ENCODE measurements at regions not wholly inside any gene's neighbourhood (a gene's known extent, or its start where the extent isn't known, plus 50 kb on each side); places are given as distances from the start of the nearest gene placed in this dataset.

DNA sequence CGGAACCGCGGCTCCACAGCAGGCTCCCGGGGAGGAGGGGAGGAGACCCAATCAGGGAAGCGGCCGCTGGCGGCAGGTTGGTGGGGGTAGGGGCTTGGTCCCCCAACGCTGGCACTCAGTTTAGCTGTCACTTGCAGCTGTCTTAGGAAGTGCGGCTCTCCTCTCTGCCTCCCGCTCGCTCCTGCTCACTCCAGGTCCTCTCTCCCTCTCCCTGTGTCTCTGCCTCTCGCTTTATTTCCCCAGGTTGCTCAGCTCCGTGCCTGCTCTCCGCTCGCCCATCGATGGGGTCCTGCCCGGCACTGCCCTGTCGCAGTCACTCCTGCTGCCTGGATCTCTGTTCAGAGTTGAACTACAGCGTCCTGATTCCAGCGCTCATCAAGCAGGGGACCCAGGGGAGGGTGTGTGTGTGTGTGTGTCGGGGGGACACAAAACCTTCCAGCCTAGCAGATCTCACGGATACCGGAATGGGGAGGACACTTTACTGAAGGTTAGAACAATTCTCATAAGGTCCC, 145.6 kb downstream of the ENGASE start:
- Histone ChIP-seq H4K20me1 (ENCODE audit: insufficient read depth, low read length, poor library complexity, severe bottlenecking) (no peaks in the 10 kb centered on the region), H3K4me2 (ENCODE audit: low read depth, low read length, poor library complexity, severe bottlenecking) (no peak overlapping the region), H3K9me2 (replicated peaks; ENCODE audit: low read depth, low read length) (no peaks in the 10 kb centered on the region), H3F3A (ENCODE audit: low read depth) (no peaks in the 10 kb centered on the region), H3K4me1 (ENCODE audit: insufficient read depth, low read length, poor library complexity, severe bottlenecking) (no peaks in the 10 kb centered on the region), H3K4me3 (ENCODE audit: low read length, poor library complexity, severe bottlenecking) (no peak overlapping the region), H3K27me3 (ENCODE audit: insufficient read depth, low read length, poor library complexity, severe bottlenecking) (no peaks in the 10 kb centered on the region), H3K79me2 (ENCODE audit: insufficient read depth, low read length) (no peaks in the 10 kb centered on the region), H3K9ac (ENCODE audit: low read depth, low read length, poor library complexity, severe bottlenecking) (no peak overlapping the region), H3K36me3 (ENCODE audit: insufficient read depth, low read length) (no peaks in the 10 kb centered on the region), H2AFZ (ENCODE audit: low read length) (no peak overlapping the region), H3K9me3 (ENCODE audit: insufficient read depth, low read depth, low read length) (no peaks in the 10 kb centered on the region)
- no peak for TF ChIP-seq EZH2phosphoT487 (IDR thresholded peaks at IDR 0.05; ENCODE audit: borderline replicate concordance)
- TF ChIP-seq, protein P1, sequence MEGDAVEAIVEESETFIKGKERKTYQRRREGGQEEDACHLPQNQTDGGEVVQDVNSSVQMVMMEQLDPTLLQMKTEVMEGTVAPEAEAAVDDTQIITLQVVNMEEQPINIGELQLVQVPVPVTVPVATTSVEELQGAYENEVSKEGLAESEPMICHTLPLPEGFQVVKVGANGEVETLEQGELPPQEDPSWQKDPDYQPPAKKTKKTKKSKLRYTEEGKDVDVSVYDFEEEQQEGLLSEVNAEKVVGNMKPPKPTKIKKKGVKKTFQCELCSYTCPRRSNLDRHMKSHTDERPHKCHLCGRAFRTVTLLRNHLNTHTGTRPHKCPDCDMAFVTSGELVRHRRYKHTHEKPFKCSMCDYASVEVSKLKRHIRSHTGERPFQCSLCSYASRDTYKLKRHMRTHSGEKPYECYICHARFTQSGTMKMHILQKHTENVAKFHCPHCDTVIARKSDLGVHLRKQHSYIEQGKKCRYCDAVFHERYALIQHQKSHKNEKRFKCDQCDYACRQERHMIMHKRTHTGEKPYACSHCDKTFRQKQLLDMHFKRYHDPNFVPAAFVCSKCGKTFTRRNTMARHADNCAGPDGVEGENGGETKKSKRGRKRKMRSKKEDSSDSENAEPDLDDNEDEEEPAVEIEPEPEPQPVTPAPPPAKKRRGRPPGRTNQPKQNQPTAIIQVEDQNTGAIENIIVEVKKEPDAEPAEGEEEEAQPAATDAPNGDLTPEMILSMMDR (conservative IDR thresholded peaks at IDR 0.05; ENCODE audit: low read length), result no peak

DNA sequence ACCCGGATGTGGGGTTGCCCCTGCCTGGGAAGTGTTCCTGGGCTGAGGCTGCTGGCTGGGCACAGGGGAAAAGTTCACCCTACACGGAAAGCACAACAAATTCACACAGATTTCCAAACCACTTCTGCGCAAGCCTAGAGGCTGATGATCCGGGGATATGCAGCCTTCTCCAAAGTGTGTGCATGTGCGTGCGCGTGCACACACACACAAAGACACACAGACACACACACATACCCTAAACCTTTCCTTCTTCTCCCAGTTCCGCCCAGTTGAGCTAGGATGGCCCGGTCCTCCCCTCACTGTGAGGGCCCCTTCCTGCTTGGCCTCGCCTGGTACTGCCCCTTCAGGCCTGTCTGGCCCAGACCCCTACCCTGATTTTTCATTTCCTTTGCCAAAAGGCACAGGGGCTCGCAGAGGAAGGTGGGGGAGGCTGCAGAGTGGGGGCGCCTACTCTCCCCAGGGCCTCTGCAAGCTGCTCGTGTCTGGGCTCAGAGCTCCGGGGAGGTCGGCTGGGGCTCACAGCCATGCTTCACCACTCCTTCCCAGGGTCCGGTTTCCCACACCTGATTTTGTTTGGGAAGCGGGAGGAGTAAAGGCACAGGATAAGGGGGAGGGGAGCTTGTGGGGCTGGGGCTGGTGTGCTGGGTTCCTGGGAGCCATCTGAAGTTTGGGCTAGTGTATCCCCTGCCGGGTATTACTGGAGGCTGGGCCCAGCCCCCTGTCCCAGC, 144.7 kb downstream of the ENGASE start:
- no peaks in the 10 kb centered on the region for H3K9me3 ChIP-seq (ENCODE audit: insufficient read depth, low read depth, low read length)
- no peak overlapping the region for H2AFZ ChIP-seq (ENCODE audit: low read length)
- no peaks in the 10 kb centered on the region for H3F3A ChIP-seq (ENCODE audit: low read depth)
- no peaks in the 10 kb centered on the region for H3K4me1 ChIP-seq (ENCODE audit: insufficient read depth, low read length, poor library complexity, severe bottlenecking)
- H3K4me3 ChIP-seq (ENCODE audit: low read length, poor library complexity, severe bottlenecking), result no peak overlapping the region
- no peaks in the 10 kb centered on the region for H3K9me2 ChIP-seq (replicated peaks; ENCODE audit: low read depth, low read length)
- H3K79me2 ChIP-seq (ENCODE audit: insufficient read depth, low read length), result no peaks in the 10 kb centered on the region
- no peak overlapping the region for H3K4me2 ChIP-seq (ENCODE audit: low read depth, low read length, poor library complexity, severe bottlenecking)
- no peaks in the 10 kb centered on the region for H3K27me3 ChIP-seq (ENCODE audit: insufficient read depth, low read length, poor library complexity, severe bottlenecking)
- no peak for TF ChIP-seq EZH2phosphoT487 (IDR thresholded peaks at IDR 0.05; ENCODE audit: borderline replicate concordance)
- TF ChIP-seq, protein P1 (conservative IDR thresholded peaks at IDR 0.05; ENCODE audit: low read length), result no peak
- H3K9ac ChIP-seq (ENCODE audit: low read depth, low read length, poor library complexity, severe bottlenecking), result no peak overlapping the region
- no peaks in the 10 kb centered on the region for H4K20me1 ChIP-seq (ENCODE audit: insufficient read depth, low read length, poor library complexity, severe bottlenecking)
- no peaks in the 10 kb centered on the region for H3K36me3 ChIP-seq (ENCODE audit: insufficient read depth, low read length)

DNA sequence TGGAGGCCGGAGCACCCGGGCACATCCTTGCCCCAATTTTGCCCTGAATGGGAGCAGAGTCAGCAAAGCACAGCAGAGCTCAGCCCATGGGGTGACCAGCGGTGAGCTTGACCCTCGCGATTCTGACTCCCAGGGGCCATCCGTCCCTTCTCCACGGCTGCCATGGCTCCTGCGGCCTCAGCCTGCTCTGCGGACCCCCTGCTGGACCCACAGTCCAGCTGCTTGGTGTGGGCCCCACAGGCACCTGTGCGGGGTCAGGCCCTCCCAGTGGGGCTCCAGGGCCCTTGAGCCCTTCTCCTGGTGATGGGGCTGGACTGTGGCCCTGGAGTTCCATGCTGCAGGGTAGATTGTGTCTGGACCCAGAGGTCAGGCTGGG, 144.2 kb downstream of the ENGASE start:
- H3K36me3 ChIP-seq (ENCODE audit: insufficient read depth, low read length), result no peaks in the 10 kb centered on the region
- no peaks in the 10 kb centered on the region for H3K79me2 ChIP-seq (ENCODE audit: insufficient read depth, low read length)
- H3K4me1 ChIP-seq (ENCODE audit: insufficient read depth, low read length, poor library complexity, severe bottlenecking), result no peaks in the 10 kb centered on the region
- no peak overlapping the region for H2AFZ ChIP-seq (ENCODE audit: low read length)
- no peaks in the 10 kb centered on the region for H3K27me3 ChIP-seq (ENCODE audit: insufficient read depth, low read length, poor library complexity, severe bottlenecking)
- H3K9me3 ChIP-seq (ENCODE audit: insufficient read depth, low read depth, low read length), result no peaks in the 10 kb centered on the region
- no peak overlapping the region for H3K9ac ChIP-seq (ENCODE audit: low read depth, low read length, poor library complexity, severe bottlenecking)
- no peak overlapping the region for H3K4me3 ChIP-seq (ENCODE audit: low read length, poor library complexity, severe bottlenecking)
- no peaks in the 10 kb centered on the region for H3F3A ChIP-seq (ENCODE audit: low read depth)
- no peak for TF ChIP-seq EZH2phosphoT487 (IDR thresholded peaks at IDR 0.05; ENCODE audit: borderline replicate concordance)
- TF ChIP-seq, protein P1 (conservative IDR thresholded peaks at IDR 0.05; ENCODE audit: low read length), result no peak
- no peaks in the 10 kb centered on the region for H3K9me2 ChIP-seq (replicated peaks; ENCODE audit: low read depth, low read length)
- no peak overlapping the region for H3K4me2 ChIP-seq (ENCODE audit: low read depth, low read length, poor library complexity, severe bottlenecking)
- H4K20me1 ChIP-seq (ENCODE audit: insufficient read depth, low read length, poor library complexity, severe bottlenecking), result no peaks in the 10 kb centered on the region
